Common myeloid progenitor, CD34-positive (primary cell): ENCODE measurements at regions not wholly inside any gene's neighbourhood (a gene's known extent, or its start where the extent isn't known, plus 50 kb on each side); places are given as distances from the start of the nearest gene placed in this dataset.
A peak's percentile ranks its signal among the peaks of the same experiment; 100 is the strongest.
"Not testable (repeated sequence)": the region's sequence is repeated elsewhere in the genome, so short reads cannot be mapped to it uniquely, and the experiment has no call there.

Experiments used
- CTCF ChIA-PET: fragments of 350-600 bp; sonication (Branson Sonifier 250); formaldehyde crosslinking; loops from one replicate; lab custom pipeline; 2021; ENCODE audit warnings: antibody characterized with exemption; lab: Charles Lee
- POLR2A ChIA-PET: fragments of 350-600 bp; sonication (Branson Sonifier 250); formaldehyde crosslinking; loops from one replicate; lab custom pipeline; 2021; ENCODE audit warnings: antibody characterized with exemption; lab: Charles Lee
- DNase-seq, 3 donors: peaks; one replicate each; pipeline versions ENCODE4 v3.0.0 to v3.0.0-alpha.2; 2013
- H3K27ac ChIP-seq, 2 experiments: 1 replicate in 1 of 2; 2 replicates in 1 of 2; pipeline ENCODE4 v1.7.0; 2013; ENCODE audit warnings: inconsistent platforms in 2 of 2, low read length in 2 of 2, mild to moderate bottlenecking in 2 of 2, low read depth in 1 of 2, moderate library complexity in 1 of 2; ENCODE audit not compliant: severe bottlenecking in 2 of 2, insufficient read depth in 1 of 2, poor library complexity in 1 of 2
- H3K27me3 ChIP-seq, 5 experiments: replicated peaks in 2 of 5; 1 replicate in 3 of 5; 2 replicates in 2 of 5; pipeline versions ENCODE4 v1.6.1 to v1.7.0; 2013; ENCODE audit warnings: low read length in 4 of 5, mild to moderate bottlenecking in 2 of 5, moderate library complexity in 2 of 5, inconsistent platforms in 1 of 5; ENCODE audit not compliant: insufficient read depth in 5 of 5, control insufficient read depth in 4 of 5
- H3K36me3 ChIP-seq, 4 experiments: 1 replicate in 2 of 4; 2 replicates in 2 of 4; pipeline versions ENCODE4 v1.6.1 to v1.7.0; 2013; ENCODE audit warnings: low read length in 3 of 4, control low read depth in 1 of 4, mild to moderate bottlenecking in 1 of 4; ENCODE audit not compliant: control insufficient read depth in 4 of 4, insufficient read depth in 4 of 4
- H3K4me1 ChIP-seq, 4 experiments: 1 replicate in 3 of 4; 2 replicates in 1 of 4; pipeline versions ENCODE4 v1.6.1 to v1.7.1; 2013; ENCODE audit warnings: low read length in 3 of 4, mild to moderate bottlenecking in 3 of 4, control low read depth in 1 of 4, inconsistent platforms in 1 of 4, moderate library complexity in 1 of 4; ENCODE audit not compliant: control insufficient read depth in 4 of 4, insufficient read depth in 4 of 4; ENCODE audit errors: control extremely low read depth in 1 of 4
- H3K4me3 ChIP-seq, 7 experiments: 1 replicate in 4 of 7; 2 replicates in 3 of 7; pipeline versions ENCODE4 v1.5.1 to v1.7.0; 2013; ENCODE audit warnings: mild to moderate bottlenecking in 7 of 7, low read length in 6 of 7, moderate library complexity in 6 of 7, inconsistent platforms in 2 of 7, low read depth in 2 of 7, control low read depth in 1 of 7; ENCODE audit not compliant: insufficient read depth in 4 of 7, control insufficient read depth in 1 of 7; ENCODE audit errors: extremely low read depth in 1 of 7
- H3K9me3 ChIP-seq, 5 experiments: 1 replicate in 4 of 5; 2 replicates in 1 of 5; pipeline versions ENCODE4 v1.6.1 to v1.7.1; 2013; ENCODE audit warnings: low read length in 4 of 5, mild to moderate bottlenecking in 2 of 5, inconsistent platforms in 1 of 5, low read depth in 1 of 5, moderate library complexity in 1 of 5; ENCODE audit not compliant: control insufficient read depth in 4 of 5, insufficient read depth in 2 of 5; ENCODE audit errors: control extremely low read depth in 1 of 5
- WGBS: methylation state at CpG from one replicate; pipeline ENCODE4 v1.1.5; 2013; ENCODE audit not compliant: insufficient coverage; 5-methylcytosine and 5-hydroxymethylcytosine counted together

DNA sequence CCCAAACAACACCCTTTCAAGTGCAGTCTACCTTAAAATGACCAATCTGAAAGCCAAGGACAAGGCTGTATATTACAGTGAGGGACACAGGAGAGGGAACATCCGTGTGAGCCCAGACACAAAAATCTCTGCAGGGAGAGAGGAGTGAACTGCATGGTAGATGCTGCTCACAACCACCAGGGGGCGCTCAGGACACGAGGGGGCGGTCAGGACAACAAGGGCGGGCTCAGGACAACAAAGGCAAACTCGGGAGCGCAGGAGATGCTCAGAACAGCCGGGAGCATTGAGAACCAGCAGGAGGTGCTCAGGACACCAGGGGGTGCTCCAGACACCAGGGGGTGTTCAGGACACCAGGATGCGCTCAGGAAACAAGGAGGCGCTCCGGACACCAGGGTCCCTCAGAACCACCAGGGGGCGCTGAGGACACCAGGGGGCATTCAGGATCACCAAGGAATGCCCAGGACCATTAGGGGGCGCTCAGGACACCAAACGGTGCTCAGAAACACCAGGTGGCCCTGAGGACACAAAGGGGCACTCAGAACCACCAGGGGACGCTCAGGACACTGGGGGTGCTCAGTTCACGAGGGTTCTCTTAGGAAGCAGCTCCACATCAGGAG lies 357.0 kb downstream of the TP53TG3F start:
- H3K27me3 ChIP-seq, POLR2A ChIA-PET, H3K4me1 ChIP-seq, DNase-seq, H3K36me3 ChIP-seq, H3K27ac ChIP-seq, H3K9me3 ChIP-seq, CTCF ChIA-PET, H3K4me3 ChIP-seq: not testable (repeated sequence)
- WGBS: no CpG with 5 or more reads among the region's 16 CpGs

DNA sequence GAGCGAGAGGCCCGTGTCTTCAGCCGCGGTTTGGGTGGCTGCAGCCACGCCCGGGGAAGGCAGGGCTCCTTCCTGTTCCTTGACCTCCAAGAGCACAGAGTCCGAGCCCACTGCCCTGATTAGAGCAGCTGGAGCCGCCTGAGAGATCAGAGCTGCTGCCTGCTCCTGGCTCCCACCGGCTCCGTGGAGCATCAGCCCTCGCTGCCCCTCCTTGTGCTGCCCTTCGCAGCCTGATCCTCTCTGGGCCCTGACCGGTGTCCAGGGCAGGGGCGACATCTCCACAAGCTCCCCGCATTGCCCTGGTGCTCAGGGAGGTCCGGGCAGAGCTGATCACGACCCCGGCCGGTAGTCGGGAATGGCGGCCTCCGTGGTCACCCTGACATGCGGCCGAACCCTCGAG lies 365.3 kb downstream of the TP53TG3F start:
- 96% methylated on average over 5 of the region's 25 CpGs for WGBS
- POLR2A ChIA-PET, H3K4me3 ChIP-seq, H3K4me1 ChIP-seq, DNase-seq, H3K27ac ChIP-seq, CTCF ChIA-PET, H3K9me3 ChIP-seq, H3K27me3 ChIP-seq, H3K36me3 ChIP-seq: not testable (repeated sequence)

DNA sequence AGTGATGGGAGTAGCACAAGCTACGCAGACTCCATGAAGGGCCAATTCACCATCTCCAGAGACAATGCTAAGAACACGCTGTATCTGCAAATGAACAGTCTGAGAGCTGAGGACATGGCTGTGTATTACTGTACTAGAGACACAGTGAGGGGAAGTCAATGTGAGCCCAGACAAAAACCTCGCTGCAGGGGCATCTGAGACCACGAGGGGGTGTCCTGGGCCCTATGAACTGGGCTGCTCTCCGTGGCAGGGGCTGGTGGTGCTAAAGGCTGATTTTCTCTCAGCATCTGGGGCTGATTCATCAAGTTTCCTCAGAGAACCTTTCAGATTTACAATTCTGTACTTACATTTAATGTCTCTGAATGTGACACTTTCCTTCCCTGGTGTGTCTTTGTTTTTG lies 368.1 kb downstream of the TP53TG3F start:
- H3K27me3 ChIP-seq, H3K4me3 ChIP-seq, H3K36me3 ChIP-seq, H3K9me3 ChIP-seq, CTCF ChIA-PET, H3K27ac ChIP-seq, DNase-seq, H3K4me1 ChIP-seq, POLR2A ChIA-PET: not testable (repeated sequence)
- WGBS: no CpG with 5 or more reads among the region's 5 CpGs

DNA sequence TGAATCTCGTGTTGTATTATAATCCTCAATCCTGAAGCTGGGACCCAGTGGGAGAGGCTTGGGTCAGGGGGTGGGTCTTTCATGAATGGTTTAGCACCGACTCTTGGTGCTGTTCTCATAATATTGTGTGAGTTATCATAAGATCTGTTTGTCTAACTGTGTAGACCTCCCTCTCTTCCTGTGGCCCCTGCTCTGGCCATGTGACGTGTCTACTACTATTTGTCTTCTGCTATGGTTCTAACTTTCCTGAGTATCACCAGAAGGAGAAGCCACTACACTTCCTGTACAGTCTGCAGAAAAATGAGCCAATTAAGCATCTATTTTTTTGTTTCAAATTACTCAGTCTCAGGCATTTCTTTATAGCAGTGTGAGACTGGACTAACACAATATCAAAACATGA lies 379.7 kb downstream of the TP53TG3F start:
- H3K4me3 ChIP-seq, H3K27ac ChIP-seq, H3K36me3 ChIP-seq, H3K4me1 ChIP-seq, H3K9me3 ChIP-seq, CTCF ChIA-PET, DNase-seq, H3K27me3 ChIP-seq, POLR2A ChIA-PET: not testable (repeated sequence)
- no CpG with 5 or more reads among the region's 3 CpGs for WGBS

DNA sequence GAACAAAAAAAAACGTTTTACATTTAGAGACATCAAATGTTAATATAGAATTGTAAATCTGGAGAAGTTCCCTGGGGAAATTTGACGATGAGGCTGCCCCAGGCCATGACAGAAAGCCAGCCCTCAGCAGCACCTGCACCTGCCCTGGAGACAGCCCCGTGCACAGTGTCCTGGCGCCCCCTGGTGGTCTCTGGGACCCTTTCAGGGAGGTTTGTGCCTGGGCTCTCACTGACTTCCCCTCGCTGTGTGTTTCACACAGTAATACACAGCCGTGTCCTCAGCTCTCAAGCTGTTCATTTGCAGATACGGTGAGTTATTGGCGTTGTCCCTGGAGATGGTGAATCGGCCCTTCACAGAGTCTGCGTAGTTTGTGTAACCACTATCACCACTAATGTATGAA lies 385.1 kb downstream of the TP53TG3F start:
- H3K9me3 ChIP-seq, CTCF ChIA-PET, H3K27ac ChIP-seq, H3K36me3 ChIP-seq, H3K4me1 ChIP-seq, H3K27me3 ChIP-seq, POLR2A ChIA-PET, H3K4me3 ChIP-seq: not testable (repeated sequence)
- 50% methylated on average over 1 of the region's 10 CpGs for WGBS
- peak in 2 of 3 donors; percentile 1 to 2 for DNase-seq
